ENCODE measurements at regions not wholly inside any gene's neighbourhood (a gene's known extent, or its start where the extent isn't known, plus 50 kb on each side); places are given as distances from the start of the nearest gene placed in this dataset.

DNA sequence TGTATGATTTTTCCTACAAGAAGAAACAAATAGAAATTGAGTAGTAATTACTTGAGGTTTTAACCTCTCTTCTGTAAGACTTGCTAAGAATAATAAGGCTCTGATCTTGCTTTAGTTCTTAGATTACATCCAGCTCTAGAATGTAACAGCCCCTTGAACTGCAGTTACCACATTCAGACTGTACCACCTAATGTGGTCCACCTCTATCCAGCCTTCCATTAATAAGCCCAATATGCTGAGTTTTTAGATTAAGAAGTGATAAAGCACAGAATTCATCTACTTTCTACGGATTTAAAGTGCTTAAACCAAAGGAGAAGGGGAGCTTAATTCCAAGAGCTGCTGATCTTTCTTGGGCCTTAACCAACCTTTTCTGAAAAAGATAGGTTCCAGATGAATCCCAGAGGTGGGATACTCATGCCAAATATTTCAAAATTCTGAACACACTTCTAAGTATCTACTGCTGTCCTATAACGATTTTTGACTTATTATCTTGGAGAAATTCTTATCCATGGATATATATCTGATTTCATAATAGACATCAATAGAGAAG lies 131.5 kb downstream of the ZNF608 start:
- Histone ChIP-seq H2AFZ (ENCODE audit: low read depth, low read length) (no peak overlapping the region), H3K9me1 (ENCODE audit: control insufficient read depth, insufficient read depth, low read length) (no peaks in the 10 kb centered on the region), H3K36me3 (ENCODE audit: control insufficient read depth, insufficient read depth, low read length) (no peaks in the 10 kb centered on the region), H3K9me3 (replicated peaks; ENCODE audit: control insufficient read depth, insufficient read depth, low read depth, low read length) (no peaks in the 10 kb centered on the region), H3K4me2 (ENCODE audit: insufficient read depth, low read length) (no peak overlapping the region), H3K9ac (ENCODE audit: insufficient read depth in 1 of 2, low read depth in 2 of 2, low read length in 2 of 2) (no peak overlapping the region), H3K27me3 (ENCODE audit: control insufficient read depth in 2 of 2, insufficient read depth in 2 of 2, low read length in 2 of 2) (no peaks in the 10 kb centered on the region), H4K20me1 (replicated peaks; ENCODE audit: control insufficient read depth, insufficient read depth, low read length) (no peaks in the 10 kb centered on the region), H3K27ac (ENCODE audit: extremely low read depth, low read depth, low read length) (no peak overlapping the region), H3K4me3 (no peak overlapping the region), H3K4me1 (replicated peaks in 1 of 2; ENCODE audit: control insufficient read depth in 2 of 2, insufficient read depth in 2 of 2, low read length in 2 of 2) (peaks cover 0 to 3% of the 10 kb centered on the region in 2 experiments; a peak in 1 of 5 replicates), H3K79me2 (ENCODE audit: control insufficient read depth, insufficient read depth, low read length) (no peaks in the 10 kb centered on the region)
- TF ChIP-seq RAD21 (CRISPR knock-in tag; conservative IDR thresholded peaks at IDR 0.05 in 1 of 2, IDR thresholded peaks at IDR 0.05 in 1 of 2) (no peak), CHD1 (IDR thresholded peaks at IDR 0.05; ENCODE audit: low read length) (no peak), DIDO1 (tag; IDR thresholded peaks at IDR 0.05; ENCODE audit: low read depth) (no peak), ZNF57 (CRISPR knock-in tag; IDR thresholded peaks at IDR 0.05) (no peak), NFYB (IDR thresholded peaks at IDR 0.05; ENCODE audit: extremely low read depth, insufficient read length) (no peak), ZNF431 (CRISPR knock-in tag; IDR thresholded peaks at IDR 0.05) (no peak), EWSR1 (IDR thresholded peaks at IDR 0.05; ENCODE audit: borderline replicate concordance, low read depth, partially characterized antibody) (no peak), NFE2L1 (tag; IDR thresholded peaks at IDR 0.05; ENCODE audit: borderline replicate concordance, low read depth) (no peak), SLC30A9 (CRISPR knock-in tag; IDR thresholded peaks at IDR 0.05) (no peak), HDAC3 (IDR thresholded peaks at IDR 0.05; ENCODE audit: borderline replicate concordance, partially characterized antibody) (no peak), ARNT (IDR thresholded peaks at IDR 0.05) (no peak), U2AF2 (optimal IDR thresholded peaks at IDR 0.05; ENCODE audit: low read depth, low read length) (no peak), ELF2 (CRISPR knock-in tag; IDR thresholded peaks at IDR 0.05) (no peak)
- TF ChIP-seq, protein P1, sequence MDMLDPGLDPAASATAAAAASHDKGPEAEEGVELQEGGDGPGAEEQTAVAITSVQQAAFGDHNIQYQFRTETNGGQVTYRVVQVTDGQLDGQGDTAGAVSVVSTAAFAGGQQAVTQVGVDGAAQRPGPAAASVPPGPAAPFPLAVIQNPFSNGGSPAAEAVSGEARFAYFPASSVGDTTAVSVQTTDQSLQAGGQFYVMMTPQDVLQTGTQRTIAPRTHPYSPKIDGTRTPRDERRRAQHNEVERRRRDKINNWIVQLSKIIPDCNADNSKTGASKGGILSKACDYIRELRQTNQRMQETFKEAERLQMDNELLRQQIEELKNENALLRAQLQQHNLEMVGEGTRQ (CRISPR knock-in tag; IDR thresholded peaks at IDR 0.05), result no peak
- TF ChIP-seq, protein P2, sequence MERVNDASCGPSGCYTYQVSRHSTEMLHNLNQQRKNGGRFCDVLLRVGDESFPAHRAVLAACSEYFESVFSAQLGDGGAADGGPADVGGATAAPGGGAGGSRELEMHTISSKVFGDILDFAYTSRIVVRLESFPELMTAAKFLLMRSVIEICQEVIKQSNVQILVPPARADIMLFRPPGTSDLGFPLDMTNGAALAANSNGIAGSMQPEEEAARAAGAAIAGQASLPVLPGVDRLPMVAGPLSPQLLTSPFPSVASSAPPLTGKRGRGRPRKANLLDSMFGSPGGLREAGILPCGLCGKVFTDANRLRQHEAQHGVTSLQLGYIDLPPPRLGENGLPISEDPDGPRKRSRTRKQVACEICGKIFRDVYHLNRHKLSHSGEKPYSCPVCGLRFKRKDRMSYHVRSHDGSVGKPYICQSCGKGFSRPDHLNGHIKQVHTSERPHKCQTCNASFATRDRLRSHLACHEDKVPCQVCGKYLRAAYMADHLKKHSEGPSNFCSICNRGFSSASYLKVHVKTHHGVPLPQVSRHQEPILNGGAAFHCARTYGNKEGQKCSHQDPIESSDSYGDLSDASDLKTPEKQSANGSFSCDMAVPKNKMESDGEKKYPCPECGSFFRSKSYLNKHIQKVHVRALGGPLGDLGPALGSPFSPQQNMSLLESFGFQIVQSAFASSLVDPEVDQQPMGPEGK (CRISPR knock-in tag; IDR thresholded peaks at IDR 0.05; ENCODE audit: borderline replicate concordance), result no peak
- TF ChIP-seq, protein P3, sequence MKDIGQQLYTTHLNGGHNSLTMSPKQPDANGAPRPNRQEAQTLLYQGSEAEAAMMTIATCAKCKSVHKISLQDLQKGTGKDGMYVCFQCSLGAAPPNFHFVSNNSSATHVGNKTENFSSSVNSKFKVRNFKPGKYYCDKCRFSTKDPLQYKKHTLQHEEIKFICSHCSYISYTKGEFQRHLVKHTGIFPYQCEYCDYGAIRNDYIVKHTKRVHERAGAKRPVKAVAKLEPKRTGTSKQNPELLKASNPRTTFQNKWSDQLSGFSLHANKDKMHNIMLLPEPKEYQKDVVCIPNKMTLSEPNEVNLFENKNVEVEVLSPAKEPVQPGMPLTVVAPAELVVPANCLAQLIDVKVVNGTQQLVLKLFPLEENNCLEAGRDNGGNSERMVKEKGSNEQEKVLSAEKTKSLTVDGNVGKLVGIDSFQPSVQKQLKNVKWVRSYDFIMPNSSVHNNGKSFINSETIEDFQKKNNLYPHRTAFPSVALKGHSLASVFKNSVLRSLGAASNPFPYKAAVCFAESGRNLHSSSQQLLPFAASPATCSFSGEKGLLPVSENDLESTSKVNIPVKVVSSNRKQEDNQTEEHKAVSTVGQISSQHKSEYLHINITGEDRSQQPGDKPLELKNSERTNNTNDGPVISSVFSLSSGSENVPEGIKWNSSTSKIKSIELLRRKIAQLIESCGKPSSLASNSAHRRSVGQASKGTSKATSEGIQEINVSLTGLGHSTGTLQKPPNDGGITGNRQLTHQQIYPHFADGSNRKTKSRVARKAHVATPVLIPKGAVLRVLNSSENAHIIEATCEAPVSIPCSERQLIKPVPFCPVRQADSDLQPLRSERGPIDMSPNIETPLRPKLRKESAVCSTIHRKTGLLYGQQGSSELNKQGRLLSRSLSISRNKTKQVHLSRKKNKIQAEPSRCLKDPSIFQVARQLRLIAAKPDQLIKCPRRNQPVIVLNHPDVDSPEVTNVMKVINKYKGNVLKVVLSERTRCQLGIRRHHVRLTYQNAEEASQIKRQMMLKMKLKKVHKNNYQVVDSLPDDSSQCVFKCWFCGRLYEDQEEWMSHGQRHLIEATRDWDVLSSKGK (CRISPR knock-in tag; IDR thresholded peaks at IDR 0.05), result no peak
- ATAC-seq (no peak), DNase-seq (ENCODE audit: extremely low read depth in 1 of 4, low spot score in 3 of 4) (no peak), FAIRE-seq (no peak)
- BruUV-seq (replicated peaks), result no TSS peak
- intact Hi-C loops (cut with micrococcal nuclease) (no loop called here), in situ Hi-C loops (cut with MboI) (no loop called here)
- CTCF ChIA-PET (ENCODE audit: low intra/inter-chr PET ratio), result no interaction called here
- WGBS (ENCODE audit: insufficient coverage, low coverage, missing lambda C conversion rate), result 8% methylated on average over 2 of the region's 2 CpGs
- POLR2A ChIA-PET, result no interaction called here

Measured in K562 (cell line).